NCI-H82 treated with DMSO at 0.1 percent for 48 hours (cell line): ENCODE measurements at regions not wholly inside any gene's neighbourhood (a gene's known extent, or its start where the extent isn't known, plus 50 kb on each side); places are given as distances from the start of the nearest gene placed in this dataset.
A peak's percentile ranks its signal among the peaks of the same experiment; 100 is the strongest.

Experiments used
- DNase-seq: peaks from one replicate; lab custom pipeline; 2025; ENCODE audit not compliant: unreplicated experiment; lab: John Stamatoyannopoulos, UW

- no peak for DNase-seq
These were observed 418.0 kb upstream of the PKN2 start for GRCh38 chr1:88266051-88266450.

GRCh38 chr1:88272216-88272615 lies 411.9 kb upstream of the PKN2 start:
- DNase-seq, result no peak

- no peak for DNase-seq
These were observed 409.6 kb upstream of the PKN2 start for GRCh38 chr1:88274431-88274830.

- DNase-seq, result peak; percentile 23
These were observed 408.7 kb upstream of the PKN2 start for GRCh38 chr1:88275259-88275862.

GRCh38 chr1:88276163-88276562 lies 407.9 kb upstream of the PKN2 start:
- DNase-seq, result no peak

- DNase-seq, result no peak
These were observed 400.0 kb upstream of the PKN2 start for GRCh38 chr1:88284066-88284465.

GRCh38 chr1:88284666-88285366 lies 399.3 kb upstream of the PKN2 start:
- DNase-seq, result no peak

GRCh38 chr1:88286716-88287115 lies 397.4 kb upstream of the PKN2 start:
- DNase-seq, result no peak

GRCh38 chr1:88288571-88288970 lies 395.5 kb upstream of the PKN2 start:
- no peak for DNase-seq

GRCh38 chr1:88289401-88290102 lies 394.5 kb upstream of the PKN2 start:
- DNase-seq, result no peak

GRCh38 chr1:88291611-88292354 lies 392.3 kb upstream of the PKN2 start:
- peak; percentile 42 for DNase-seq

- no peak for DNase-seq
These were observed 390.3 kb upstream of the PKN2 start for GRCh38 chr1:88293691-88294190.

GRCh38 chr1:88296227-88296626 lies 387.8 kb upstream of the PKN2 start:
- no peak for DNase-seq

- DNase-seq, result no peak
These were observed 387.4 kb upstream of the PKN2 start for GRCh38 chr1:88296642-88297041.

GRCh38 chr1:88298506-88298905 lies 385.6 kb upstream of the PKN2 start:
- no peak for DNase-seq

- DNase-seq, result no peak
These were observed 383.3 kb upstream of the PKN2 start for GRCh38 chr1:88300752-88301263.

- DNase-seq, result peak; percentile 3
These were observed 381.1 kb upstream of the PKN2 start for GRCh38 chr1:88302843-88303486.

GRCh38 chr1:88311265-88311664 lies 372.8 kb upstream of the PKN2 start:
- no peak for DNase-seq

- no peak for DNase-seq
These were observed 372.2 kb upstream of the PKN2 start for GRCh38 chr1:88311907-88312306.

GRCh38 chr1:88317396-88317795 lies 366.7 kb upstream of the PKN2 start:
- DNase-seq, result no peak

- no peak for DNase-seq
These were observed 365.3 kb upstream of the PKN2 start for GRCh38 chr1:88318740-88319139.
